HG03108 (cell line): ENCODE measurements at regions not wholly inside any gene's neighbourhood (a gene's known extent, or its start where the extent isn't known, plus 50 kb on each side); places are given as distances from the start of the nearest gene placed in this dataset.
"Not testable (repeated sequence)": the region's sequence is repeated elsewhere in the genome, so short reads cannot be mapped to it uniquely, and the experiment has no call there.

Experiments
- ATAC-seq: cut with Tn5 transposase; IDR thresholded peaks from one replicate; pipeline ENCODE4 v1.9.1; 2021; ENCODE audit warnings: moderate library complexity; ENCODE audit not compliant: unreplicated experiment

DNA sequence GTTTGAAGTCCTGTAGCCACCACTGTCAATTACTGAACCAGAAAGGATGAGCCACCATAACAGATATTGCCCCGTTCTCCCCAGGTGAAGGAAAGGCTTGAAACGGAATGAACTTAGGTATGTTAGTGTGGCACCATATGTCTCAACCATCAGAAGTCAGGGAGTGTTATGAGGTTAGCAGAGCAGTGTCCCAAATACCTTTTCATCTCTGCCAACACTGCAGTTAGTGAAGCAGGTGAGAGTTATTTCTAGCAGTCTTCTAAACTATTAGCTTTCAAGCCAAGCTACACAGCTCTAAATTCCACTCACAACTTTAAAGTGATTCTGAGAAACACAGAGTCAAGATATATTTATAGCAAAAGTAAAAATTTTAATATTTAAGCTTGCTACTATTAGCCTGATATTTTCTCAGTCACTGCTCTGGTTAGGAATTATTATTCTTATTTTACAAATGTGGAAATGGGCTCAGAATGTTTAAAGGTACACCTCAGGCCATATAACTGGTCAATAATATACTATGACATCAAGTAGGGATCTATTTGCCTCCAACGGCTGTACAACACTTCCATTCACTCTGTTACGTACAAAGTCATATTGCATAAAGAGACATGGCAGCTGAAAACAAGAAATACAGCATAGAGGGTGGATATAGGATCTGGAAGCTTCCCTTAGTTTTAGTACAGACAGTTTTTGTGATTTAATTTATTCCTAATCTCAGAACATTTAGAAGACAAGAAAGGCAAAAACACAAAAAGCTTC is 1527.1 kb upstream of the PRR20A start:
- no peak for ATAC-seq

- no peak for ATAC-seq
Measured at GRCh38 chr13:55615081-55615480, 1525.6 kb upstream of the PRR20A start.

DNA sequence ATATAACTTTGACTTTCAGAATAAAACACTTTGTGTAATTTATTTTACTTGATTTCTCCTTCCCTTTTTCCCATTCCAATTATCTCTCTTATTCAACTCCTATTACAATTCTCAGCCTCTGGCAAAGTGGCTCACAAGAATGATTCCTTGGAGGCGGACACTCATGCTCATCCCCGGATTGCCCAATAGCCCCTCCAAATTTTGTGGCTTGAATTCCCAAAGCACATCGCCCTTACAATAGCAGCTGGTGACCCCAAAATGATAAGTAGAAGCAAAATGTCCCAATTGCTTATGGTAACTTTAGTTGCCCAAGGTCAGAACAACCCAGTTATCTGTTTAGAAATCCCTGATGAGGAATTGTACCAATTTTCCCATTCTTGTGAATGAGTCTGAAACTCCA is 1523.5 kb upstream of the PRR20A start:
- no peak for ATAC-seq

DNA sequence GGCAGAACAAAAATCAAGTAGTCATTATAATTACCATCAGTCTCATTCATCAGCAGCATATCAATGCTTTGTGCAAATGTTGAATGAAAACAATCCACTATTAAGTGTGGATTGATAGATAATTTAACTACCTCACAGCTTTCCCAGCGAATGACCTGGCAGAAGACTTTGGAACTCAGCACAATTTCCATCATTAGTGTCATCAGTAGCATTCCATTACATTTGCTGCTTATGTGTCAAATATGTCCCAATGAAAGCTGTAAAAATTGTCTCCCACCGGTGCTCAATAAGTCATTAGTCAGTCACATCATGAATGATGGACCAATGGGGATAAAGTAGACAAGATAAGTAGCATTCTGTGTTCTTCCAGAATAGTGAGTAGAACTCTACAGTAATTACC is 1513.5 kb upstream of the PRR20A start:
- no peak for ATAC-seq

DNA sequence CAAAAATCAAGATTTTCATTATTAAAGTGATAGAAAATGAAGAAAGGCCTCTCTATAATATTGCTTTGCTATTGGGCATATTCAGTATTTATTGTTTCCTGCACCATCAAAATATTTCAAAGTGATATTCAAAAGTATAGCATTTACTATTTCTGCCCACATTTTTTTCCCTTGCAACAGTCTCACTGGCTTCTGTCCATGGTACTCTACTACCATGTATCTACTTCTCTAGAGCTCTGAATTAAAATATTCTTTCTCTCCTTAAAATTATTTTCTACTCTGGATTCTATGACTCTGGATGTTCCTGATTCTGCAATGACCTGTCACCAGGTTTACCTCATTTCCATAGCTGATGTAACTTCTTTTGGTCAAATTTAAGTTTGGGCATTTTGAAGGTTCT is 1508.3 kb upstream of the PRR20A start:
- no peak for ATAC-seq

DNA sequence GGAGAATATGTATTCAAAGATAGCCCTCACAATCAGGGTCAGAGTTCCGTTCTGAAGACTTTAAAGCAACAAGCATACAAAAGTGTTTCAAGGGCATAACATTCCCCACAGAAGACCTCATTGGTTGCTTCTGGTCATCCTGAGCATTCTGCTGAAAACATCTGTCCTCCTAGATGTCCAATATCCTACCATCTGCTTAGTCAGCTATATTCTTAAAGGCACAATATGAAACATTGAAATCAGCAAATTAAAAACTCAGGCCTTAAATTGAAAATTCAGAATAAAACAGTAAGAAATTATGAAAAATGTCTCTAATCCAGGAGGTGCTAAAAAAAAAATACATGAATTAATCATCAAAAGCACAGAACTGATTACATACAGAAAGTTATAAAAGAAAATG is 1491.2 kb upstream of the PRR20A start:
- ATAC-seq: no peak

DNA sequence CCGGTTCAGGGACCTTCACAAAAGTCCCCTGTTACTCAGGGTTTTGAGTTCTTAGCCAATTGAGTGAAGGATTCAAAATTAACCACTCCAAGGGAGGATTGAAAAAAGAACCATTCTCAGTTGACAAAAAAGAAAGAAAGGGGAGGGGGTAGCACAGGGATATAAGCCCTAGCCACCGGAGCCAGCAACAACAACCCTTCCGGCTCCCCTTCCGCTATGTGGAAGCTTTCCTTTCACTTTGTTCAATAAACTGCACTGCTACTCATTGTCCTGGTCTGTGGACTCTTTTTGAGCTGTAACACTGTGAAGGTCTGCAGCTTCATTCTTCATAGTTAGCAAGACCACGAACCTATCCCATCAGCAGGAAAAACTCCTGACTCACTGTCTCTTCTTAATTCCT is 1488.1 kb upstream of the PRR20A start:
- ATAC-seq: no peak

DNA sequence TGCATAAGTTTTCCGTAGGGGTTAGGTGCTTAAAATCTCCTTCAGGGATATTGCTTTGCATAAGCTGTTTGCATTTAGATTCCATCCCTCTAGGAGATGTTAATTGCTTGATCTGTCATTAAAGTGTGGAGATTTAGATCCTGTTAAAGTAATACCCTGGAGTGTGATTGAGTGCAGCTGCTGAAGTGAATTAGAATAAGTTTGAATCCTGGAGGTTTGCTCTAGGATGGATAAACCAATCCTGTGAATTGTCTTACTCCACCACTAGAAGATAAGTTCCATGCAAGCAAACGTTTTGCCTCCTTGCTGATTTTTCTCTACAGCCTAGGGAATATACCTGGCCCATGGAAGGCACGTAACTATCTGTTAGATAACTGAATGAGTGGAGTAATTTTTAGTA is 1487.2 kb upstream of the PRR20A start:
- no peak for ATAC-seq

GRCh38 chr13:55654243-55654642 is 1486.5 kb upstream of the PRR20A start:
- ATAC-seq: no peak

DNA sequence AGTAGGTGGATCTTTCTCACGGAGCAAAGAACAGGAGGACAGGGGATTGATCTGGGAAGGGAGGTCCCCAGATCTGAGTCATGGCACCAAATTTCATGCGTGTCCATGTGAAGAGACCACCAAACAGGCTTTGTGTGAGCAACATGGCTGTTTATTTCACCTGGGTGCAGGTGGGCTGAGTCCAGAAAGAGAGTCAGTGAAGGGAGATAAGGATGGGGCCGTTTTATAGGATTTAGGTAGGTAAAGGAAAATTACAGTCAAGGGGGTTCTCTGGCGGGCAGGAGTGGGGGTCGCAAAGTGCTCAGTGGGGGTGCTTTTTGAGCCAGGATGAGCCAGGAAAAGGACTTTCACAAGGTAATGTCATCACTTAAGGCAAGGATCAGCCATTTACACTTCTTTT is 1480.5 kb upstream of the PRR20A start:
- not testable (repeated sequence) for ATAC-seq

DNA sequence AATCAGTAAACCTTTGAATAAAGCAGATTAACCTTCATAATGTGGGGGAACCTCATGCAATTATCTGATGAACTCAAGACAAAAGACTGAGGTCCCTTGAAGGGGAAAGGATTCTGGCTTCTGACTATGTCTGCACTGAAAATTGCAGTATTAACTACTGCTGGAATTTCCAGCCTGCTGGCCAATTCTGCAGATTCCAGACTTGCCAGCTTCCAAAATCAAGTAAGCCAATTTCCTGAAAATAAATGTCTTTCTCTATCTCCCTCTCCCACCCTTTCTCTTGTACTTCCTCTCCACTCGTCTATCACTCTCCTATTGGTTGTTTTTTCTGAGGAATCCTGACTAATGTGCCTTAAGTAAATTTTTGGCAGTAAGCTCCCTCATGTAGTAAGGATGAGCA is 1479.9 kb upstream of the PRR20A start:
- no peak for ATAC-seq

DNA sequence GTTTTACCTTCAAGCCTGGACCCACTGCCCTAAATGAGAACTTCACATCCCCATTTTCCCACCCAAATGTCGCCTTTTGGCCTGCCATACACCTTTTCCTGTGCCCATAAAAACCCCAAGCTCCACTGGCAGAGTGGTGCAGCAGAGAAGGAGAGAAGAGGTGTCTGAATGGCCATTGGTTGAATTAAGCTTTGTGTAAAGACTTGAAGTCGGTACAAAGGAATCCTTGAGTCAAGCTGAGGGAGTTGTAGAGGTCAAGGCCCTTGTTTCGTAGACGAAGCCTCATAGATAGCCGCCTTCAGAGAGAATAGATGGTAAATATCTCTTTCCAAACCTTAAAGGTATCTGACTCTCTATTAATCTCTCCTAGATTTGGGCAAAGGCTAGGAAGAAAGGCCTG is 1479.2 kb upstream of the PRR20A start:
- no peak for ATAC-seq

DNA sequence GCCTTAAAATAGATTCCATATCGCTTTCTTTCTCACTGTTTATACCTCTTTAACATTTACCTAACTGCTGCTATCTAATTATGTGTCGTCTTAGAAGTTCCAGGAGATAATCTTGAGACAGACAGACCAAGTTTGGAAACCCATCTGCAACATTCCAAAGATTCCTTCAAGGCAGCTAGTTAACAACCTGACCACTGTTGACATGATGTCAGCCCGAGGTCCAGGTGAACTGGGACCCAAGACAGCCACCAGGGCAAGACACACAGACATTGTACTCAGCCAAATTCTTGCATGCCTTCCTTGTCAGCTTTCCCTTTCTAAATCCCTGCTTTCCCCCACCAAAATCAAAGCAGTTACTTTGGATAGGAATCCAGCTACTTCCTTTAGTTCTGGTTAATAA is 1476.5 kb upstream of the PRR20A start:
- no peak for ATAC-seq

DNA sequence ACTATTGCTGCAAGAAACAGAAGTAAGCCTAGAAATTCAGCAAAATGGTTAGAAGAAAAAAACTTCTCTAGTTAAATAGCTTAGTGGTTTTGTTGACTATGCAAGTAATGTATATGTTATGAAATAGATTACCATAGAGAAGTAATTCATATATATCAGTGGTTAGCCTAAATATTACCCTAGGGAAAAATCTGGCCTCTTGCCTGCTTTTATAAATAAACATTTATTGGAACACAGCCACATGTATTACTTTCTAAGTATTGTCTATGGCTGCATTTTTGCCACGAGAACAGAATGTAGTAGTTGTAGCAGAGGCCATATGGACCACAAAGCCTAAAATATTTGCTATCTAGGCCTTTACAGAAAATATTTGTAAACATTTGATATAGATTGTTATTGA is 1471.7 kb upstream of the PRR20A start:
- ATAC-seq: no peak

- ATAC-seq: no peak
Measured at GRCh38 chr13:55673910-55674309, 1466.8 kb upstream of the PRR20A start.

- ATAC-seq: no peak
Measured at GRCh38 chr13:55682776-55683175, 1457.9 kb upstream of the PRR20A start.

GRCh38 chr13:55705526-55705925 is 1435.2 kb upstream of the PRR20A start:
- ATAC-seq: no peak

GRCh38 chr13:55705971-55706370 is 1434.7 kb upstream of the PRR20A start:
- ATAC-seq: no peak

GRCh38 chr13:55714120-55714519 is 1426.6 kb upstream of the PRR20A start:
- ATAC-seq: no peak

DNA sequence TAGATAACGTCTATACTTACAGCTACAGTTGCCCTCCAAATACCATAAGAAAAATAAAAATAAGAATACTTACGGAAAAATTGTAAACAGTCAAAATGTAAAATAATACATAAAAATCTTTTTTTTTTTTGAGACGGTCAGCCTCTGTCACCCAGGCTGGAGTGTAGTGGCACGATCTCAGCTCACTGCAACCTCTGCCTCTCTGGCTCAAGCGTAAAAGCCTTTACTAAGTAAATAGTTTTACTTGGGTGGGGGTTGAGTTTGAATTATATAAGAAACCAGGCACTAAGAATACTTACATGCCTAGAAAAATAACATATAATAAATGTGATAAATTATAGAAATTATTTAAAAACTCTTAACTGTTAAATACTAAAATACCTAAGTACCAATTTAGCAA is 1413.0 kb upstream of the PRR20A start:
- ATAC-seq: no peak

DNA sequence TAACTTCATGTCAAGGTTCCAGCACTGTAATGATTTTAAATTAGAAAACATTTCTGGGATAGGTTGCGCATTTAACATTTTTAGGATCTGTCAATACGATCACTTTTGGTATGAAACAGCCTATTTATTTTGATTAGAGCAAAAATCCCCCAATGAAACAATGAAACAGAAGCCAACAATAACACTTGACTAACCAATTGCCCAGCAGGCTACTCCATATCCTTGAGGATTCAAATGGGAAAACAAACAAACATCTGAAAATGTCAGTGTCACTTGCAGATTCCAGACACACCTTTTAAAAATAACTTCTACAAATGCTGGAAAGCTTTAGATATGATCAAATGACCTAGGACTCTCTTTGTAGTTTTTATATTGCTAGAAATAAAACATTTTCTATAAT is 1412.5 kb upstream of the PRR20A start:
- no peak for ATAC-seq

DNA sequence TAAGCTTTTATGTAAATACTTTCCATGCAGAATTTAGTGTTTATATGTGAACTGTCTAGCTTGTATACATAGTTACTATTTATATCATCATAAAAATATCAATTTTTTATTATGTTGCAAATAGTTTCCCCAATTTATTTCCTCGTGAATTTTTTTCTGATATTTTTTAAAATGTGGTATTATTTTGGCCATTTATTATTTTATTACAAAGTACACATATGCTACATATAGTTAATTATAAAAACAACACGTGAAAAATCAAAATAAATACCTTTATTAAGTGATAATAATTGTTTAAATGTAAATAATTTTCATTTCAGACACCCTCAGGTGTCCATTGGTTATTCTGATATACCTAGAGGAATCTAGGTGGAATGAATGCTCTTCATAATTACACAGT is 1394.9 kb upstream of the PRR20A start:
- no peak for ATAC-seq

GRCh38 chr13:55761986-55762385 is 1378.7 kb upstream of the PRR20A start:
- no peak for ATAC-seq
